ENCODE measurements at regions not wholly inside any gene's neighbourhood (a gene's known extent, or its start where the extent isn't known, plus 50 kb on each side); places are given as distances from the start of the nearest gene placed in this dataset.

DNA sequence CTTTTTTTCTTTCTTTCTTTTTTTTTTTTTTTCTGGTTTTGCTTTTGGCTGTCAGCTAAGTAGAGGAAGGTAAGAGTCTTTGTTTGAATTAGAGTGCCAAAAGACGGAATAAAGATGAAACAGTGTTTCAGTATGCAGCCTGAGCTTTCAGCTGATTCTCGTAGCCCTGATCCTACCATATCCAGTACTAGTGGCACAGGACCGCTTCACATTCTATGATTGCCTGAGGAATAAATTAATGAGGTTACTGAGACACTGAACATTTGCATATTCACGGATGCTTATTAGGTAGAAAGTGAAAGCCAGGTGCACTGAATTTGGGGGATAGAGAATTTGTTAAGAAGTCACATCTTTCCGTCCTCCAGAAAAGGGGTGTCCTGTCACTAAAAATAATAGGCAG is 421.5 kb upstream of the POU3F3 start:
- TF ChIP-seq POLR2AphosphoS5 (IDR thresholded peaks at IDR 0.05) (no peak), POLR2A (IDR thresholded peaks at IDR 0.05) (no peak)
- TF ChIP-seq, protein P1, sequence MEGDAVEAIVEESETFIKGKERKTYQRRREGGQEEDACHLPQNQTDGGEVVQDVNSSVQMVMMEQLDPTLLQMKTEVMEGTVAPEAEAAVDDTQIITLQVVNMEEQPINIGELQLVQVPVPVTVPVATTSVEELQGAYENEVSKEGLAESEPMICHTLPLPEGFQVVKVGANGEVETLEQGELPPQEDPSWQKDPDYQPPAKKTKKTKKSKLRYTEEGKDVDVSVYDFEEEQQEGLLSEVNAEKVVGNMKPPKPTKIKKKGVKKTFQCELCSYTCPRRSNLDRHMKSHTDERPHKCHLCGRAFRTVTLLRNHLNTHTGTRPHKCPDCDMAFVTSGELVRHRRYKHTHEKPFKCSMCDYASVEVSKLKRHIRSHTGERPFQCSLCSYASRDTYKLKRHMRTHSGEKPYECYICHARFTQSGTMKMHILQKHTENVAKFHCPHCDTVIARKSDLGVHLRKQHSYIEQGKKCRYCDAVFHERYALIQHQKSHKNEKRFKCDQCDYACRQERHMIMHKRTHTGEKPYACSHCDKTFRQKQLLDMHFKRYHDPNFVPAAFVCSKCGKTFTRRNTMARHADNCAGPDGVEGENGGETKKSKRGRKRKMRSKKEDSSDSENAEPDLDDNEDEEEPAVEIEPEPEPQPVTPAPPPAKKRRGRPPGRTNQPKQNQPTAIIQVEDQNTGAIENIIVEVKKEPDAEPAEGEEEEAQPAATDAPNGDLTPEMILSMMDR (IDR thresholded peaks at IDR 0.05): no peak

All from upper lobe of left lung (tissue), 4 donors.